Astrocyte (in vitro differentiated cells and primary cell): ENCODE measurements at regions not wholly inside any gene's neighbourhood (a gene's known extent, or its start where the extent isn't known, plus 50 kb on each side); places are given as distances from the start of the nearest gene placed in this dataset.
A peak's percentile ranks its signal among the peaks of the same experiment; 100 is the strongest.

Experiments
- DNase-seq: peaks from one replicate; pipeline ENCODE4 v3.0.0-alpha.2; 2010; ENCODE audit warnings: low read depth
- FAIRE-seq: peaks from 2 replicates; lab custom pipeline; 2011; peaks lifted over from hg19 to GRCh38; lab: Jason Lieb, UNC
- H2AFZ ChIP-seq: 2 replicates; pipeline ENCODE4 v1.6.0; 2012; ENCODE audit warnings: low read depth, low read length, inconsistent platforms
- H3K27ac ChIP-seq: 2 replicates; pipeline ENCODE4 v1.5.1; 2011; ENCODE audit warnings: low read depth, low read length, inconsistent platforms
- H3K27me3 ChIP-seq: 2 replicates; pipeline ENCODE4 v1.6.0; 2011; ENCODE audit warnings: low read length, inconsistent platforms; ENCODE audit not compliant: insufficient read depth
- H3K36me3 ChIP-seq: 2 replicates; pipeline ENCODE4 v1.5.1; 2011; ENCODE audit warnings: low read length, inconsistent platforms; ENCODE audit not compliant: insufficient read depth
- H3K4me1 ChIP-seq: 2 replicates; pipeline ENCODE4 v1.5.1; 2011; ENCODE audit warnings: low read length, inconsistent platforms; ENCODE audit not compliant: insufficient read depth
- H3K4me2 ChIP-seq: 2 replicates; pipeline ENCODE4 v1.6.0; 2012; ENCODE audit warnings: low read length, inconsistent platforms
- H3K4me3 ChIP-seq: 2 replicates; pipeline ENCODE4 v1.5.1; 2011; ENCODE audit warnings: low read depth, mild to moderate bottlenecking, low read length, inconsistent platforms; ENCODE audit not compliant: insufficient read depth
- H3K79me2 ChIP-seq: 2 replicates; pipeline ENCODE4 v1.6.0; 2012; ENCODE audit warnings: mild to moderate bottlenecking, low read length, inconsistent platforms; ENCODE audit not compliant: insufficient read depth
- H3K9ac ChIP-seq: 2 replicates; pipeline ENCODE4 v1.6.0; 2012; ENCODE audit warnings: mild to moderate bottlenecking, low read length, inconsistent platforms
- H3K9me3 ChIP-seq: 2 replicates; pipeline ENCODE4 v1.5.1; 2012; ENCODE audit warnings: low read depth, mild to moderate bottlenecking, low read length, inconsistent platforms; ENCODE audit not compliant: insufficient read depth
- H4K20me1 ChIP-seq: 2 replicates; pipeline ENCODE4 v1.6.0; 2012; ENCODE audit warnings: low read length, inconsistent platforms; ENCODE audit not compliant: insufficient read depth
- H3K27ac Mint-ChIP-seq: one replicate; pipeline ENCODE4 v1.8.0; 2021; ENCODE audit warnings: mild to moderate bottlenecking, mixed read lengths; ENCODE audit not compliant: unreplicated experiment
- H3K27me3 Mint-ChIP-seq: one replicate; pipeline ENCODE4 v1.8.0; 2021; ENCODE audit warnings: low read depth, mixed read lengths; ENCODE audit not compliant: unreplicated experiment
- H3K36me3 Mint-ChIP-seq: one replicate; pipeline ENCODE4 v1.8.0; 2021; ENCODE audit warnings: low read depth, mixed read lengths; ENCODE audit not compliant: unreplicated experiment
- H3K4me1 Mint-ChIP-seq: one replicate; pipeline ENCODE4 v1.8.0; 2021; ENCODE audit warnings: low read depth, mixed read lengths; ENCODE audit not compliant: unreplicated experiment
- H3K4me3 Mint-ChIP-seq: one replicate; pipeline ENCODE4 v1.8.0; 2021; ENCODE audit warnings: mild to moderate bottlenecking, moderate library complexity, mixed read lengths; ENCODE audit not compliant: unreplicated experiment
- H3K9me3 Mint-ChIP-seq: one replicate; pipeline ENCODE4 v1.8.0; 2021; ENCODE audit warnings: mild to moderate bottlenecking, mixed read lengths; ENCODE audit not compliant: unreplicated experiment
- EZH2 ChIP-seq: IDR thresholded peaks from 2 replicates; pipeline ENCODE4 v1.6.1; 2012; ENCODE audit warnings: mild to moderate bottlenecking, low read length, inconsistent platforms; ENCODE audit not compliant: insufficient read depth
- TF ChIP-seq, protein P1 (sequence below): IDR thresholded peaks from 2 replicates; pipeline ENCODE4 v1.5.1; 2011; ENCODE audit warnings: low read depth, mild to moderate bottlenecking, inconsistent platforms, low read length, moderate library complexity; ENCODE audit not compliant: insufficient read depth

DNA sequence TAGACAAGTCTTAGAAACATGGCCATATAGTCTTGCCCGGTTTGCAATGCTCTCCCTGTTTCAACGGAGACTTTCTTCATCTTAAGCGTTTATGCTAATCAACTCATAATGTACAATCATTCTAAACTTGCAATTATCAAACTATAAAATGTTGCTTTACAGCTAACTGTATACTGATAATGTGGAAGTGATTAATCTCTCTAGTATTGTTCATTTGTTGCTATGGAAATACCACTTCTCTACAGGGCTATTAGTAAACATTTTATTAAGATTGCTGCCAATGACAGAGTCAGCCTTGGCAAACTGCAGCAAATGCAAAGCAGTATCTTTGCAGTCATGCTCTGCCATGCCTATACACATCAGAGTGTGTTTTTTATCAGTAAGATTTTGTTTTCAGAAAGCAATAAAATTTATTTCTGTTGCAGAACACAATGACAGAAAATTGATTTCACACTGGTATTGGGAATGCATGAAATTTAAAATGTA lies 1201.8 kb upstream of the CDH2 start:
- DNase-seq, result peak; percentile 14
- TF ChIP-seq EZH2, result no peak
- TF ChIP-seq, protein P1, sequence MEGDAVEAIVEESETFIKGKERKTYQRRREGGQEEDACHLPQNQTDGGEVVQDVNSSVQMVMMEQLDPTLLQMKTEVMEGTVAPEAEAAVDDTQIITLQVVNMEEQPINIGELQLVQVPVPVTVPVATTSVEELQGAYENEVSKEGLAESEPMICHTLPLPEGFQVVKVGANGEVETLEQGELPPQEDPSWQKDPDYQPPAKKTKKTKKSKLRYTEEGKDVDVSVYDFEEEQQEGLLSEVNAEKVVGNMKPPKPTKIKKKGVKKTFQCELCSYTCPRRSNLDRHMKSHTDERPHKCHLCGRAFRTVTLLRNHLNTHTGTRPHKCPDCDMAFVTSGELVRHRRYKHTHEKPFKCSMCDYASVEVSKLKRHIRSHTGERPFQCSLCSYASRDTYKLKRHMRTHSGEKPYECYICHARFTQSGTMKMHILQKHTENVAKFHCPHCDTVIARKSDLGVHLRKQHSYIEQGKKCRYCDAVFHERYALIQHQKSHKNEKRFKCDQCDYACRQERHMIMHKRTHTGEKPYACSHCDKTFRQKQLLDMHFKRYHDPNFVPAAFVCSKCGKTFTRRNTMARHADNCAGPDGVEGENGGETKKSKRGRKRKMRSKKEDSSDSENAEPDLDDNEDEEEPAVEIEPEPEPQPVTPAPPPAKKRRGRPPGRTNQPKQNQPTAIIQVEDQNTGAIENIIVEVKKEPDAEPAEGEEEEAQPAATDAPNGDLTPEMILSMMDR, result no peak
- Mint-ChIP-seq H3K27ac (no peak overlapping the region), H3K27me3 (no peaks in the 10 kb centered on the region), H3K36me3 (no peaks in the 10 kb centered on the region), H3K4me1 (no peaks in the 10 kb centered on the region), H3K9me3 (no peaks in the 10 kb centered on the region), H3K4me3 (no peak overlapping the region)
- H2AFZ ChIP-seq, result no peak overlapping the region
- H4K20me1 ChIP-seq, result no peaks in the 10 kb centered on the region
- H3K36me3 ChIP-seq, result no peaks in the 10 kb centered on the region
- H3K79me2 ChIP-seq, result no peaks in the 10 kb centered on the region
- H3K27me3 ChIP-seq, result no peaks in the 10 kb centered on the region
- no peak overlapping the region for H3K27ac ChIP-seq
- no peak overlapping the region for H3K4me2 ChIP-seq
- no peak overlapping the region for H3K9ac ChIP-seq
- no peaks in the 10 kb centered on the region for H3K4me1 ChIP-seq
- FAIRE-seq, result no peak
- no peak overlapping the region for H3K4me3 ChIP-seq
- no peaks in the 10 kb centered on the region for H3K9me3 ChIP-seq

DNA sequence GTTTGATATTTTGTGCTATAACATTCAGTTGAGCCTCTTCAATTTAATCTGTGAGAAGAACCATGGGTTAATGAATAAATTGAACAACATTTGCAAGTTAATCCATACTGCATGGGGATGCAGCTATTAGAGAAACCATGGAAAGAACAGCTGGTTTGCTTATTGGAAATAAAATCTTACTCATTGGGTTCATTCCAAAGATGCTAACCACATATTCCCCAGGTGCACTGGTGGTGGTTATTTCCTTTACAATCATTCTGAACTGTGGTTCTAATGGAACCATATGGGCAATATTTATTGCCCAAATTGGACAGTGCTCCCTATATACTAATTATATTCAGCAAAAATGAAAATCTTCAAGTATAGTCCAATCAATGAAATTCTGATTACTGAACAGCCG lies 1200.4 kb upstream of the CDH2 start:
- Histone ChIP-seq H3K4me3 (no peak overlapping the region), H2AFZ (no peak overlapping the region), H3K27me3 (no peaks in the 10 kb centered on the region), H3K79me2 (no peaks in the 10 kb centered on the region), H3K9ac (no peak overlapping the region), H3K36me3 (no peaks in the 10 kb centered on the region), H4K20me1 (no peaks in the 10 kb centered on the region), H3K27ac (no peak overlapping the region), H3K4me1 (no peaks in the 10 kb centered on the region), H3K4me2 (no peak overlapping the region), H3K9me3 (no peaks in the 10 kb centered on the region)
- no peak for FAIRE-seq
- peak; percentile 6 for DNase-seq
- H3K27me3 Mint-ChIP-seq, result no peaks in the 10 kb centered on the region
- TF ChIP-seq EZH2, result no peak
- TF ChIP-seq, protein P1, result no peak
- H3K36me3 Mint-ChIP-seq, result no peaks in the 10 kb centered on the region
- H3K9me3 Mint-ChIP-seq, result no peaks in the 10 kb centered on the region
- no peaks in the 10 kb centered on the region for H3K4me1 Mint-ChIP-seq
- no peak overlapping the region for H3K4me3 Mint-ChIP-seq
- H3K27ac Mint-ChIP-seq, result no peak overlapping the region

DNA sequence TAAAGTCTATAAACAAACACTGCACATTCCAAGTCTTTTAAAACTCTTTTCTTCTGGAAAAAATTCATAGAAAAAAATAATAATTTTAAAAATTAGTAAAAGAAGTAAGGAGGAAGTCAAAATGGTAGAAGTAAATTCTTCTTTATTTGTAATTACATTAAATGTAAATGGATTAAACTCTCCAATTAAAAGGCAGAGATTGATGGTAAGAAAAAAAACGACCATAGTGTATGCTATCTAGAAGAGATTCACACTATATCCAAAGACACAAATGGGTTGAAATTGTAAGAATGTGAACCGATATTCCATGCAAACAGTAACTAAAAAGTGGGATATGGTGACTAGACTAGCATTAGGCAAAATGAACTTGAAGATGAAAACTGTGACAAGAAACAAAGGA lies 1196.1 kb upstream of the CDH2 start:
- no peak overlapping the region for H3K4me3 ChIP-seq
- FAIRE-seq, result no peak
- H3K4me2 ChIP-seq, result no peak overlapping the region
- no peaks in the 10 kb centered on the region for H3K27me3 ChIP-seq
- H3K79me2 ChIP-seq, result no peaks in the 10 kb centered on the region
- no peak overlapping the region for H3K27ac ChIP-seq
- H4K20me1 ChIP-seq, result no peaks in the 10 kb centered on the region
- Mint-ChIP-seq H3K36me3 (no peaks in the 10 kb centered on the region), H3K9me3 (no peaks in the 10 kb centered on the region), H3K4me3 (no peak overlapping the region), H3K4me1 (no peaks in the 10 kb centered on the region), H3K27me3 (no peaks in the 10 kb centered on the region), H3K27ac (no peak overlapping the region)
- TF ChIP-seq, protein P1, result no peak
- H3K36me3 ChIP-seq, result no peaks in the 10 kb centered on the region
- no peaks in the 10 kb centered on the region for H3K4me1 ChIP-seq
- no peak overlapping the region for H2AFZ ChIP-seq
- H3K9ac ChIP-seq, result no peak overlapping the region
- H3K9me3 ChIP-seq, result no peaks in the 10 kb centered on the region
- DNase-seq, result no peak
